Central memory CD8-positive, alpha-beta T cell (primary cell): ENCODE measurements at regions not wholly inside any gene's neighbourhood (a gene's known extent, or its start where the extent isn't known, plus 50 kb on each side); places are given as distances from the start of the nearest gene placed in this dataset.

Experiments used
- ATAC-seq: fragments of 150-1000 bp; cut with Tn5 transposase; replicated peaks from 2 replicates; pipeline ENCODE4 v1.10.0; 2022; ENCODE audit warnings: mild to moderate bottlenecking, moderate FRiP score, moderate number of reproducible peaks; ENCODE audit not compliant: poor library complexity, severe bottlenecking; ENCODE audit errors: extremely low read depth
- DNase-seq, 2 donors: peaks; one replicate each; pipeline ENCODE4 v3.0.0; 2021; ENCODE audit warnings: low spot score in 2 of 2
- H3K27ac Mint-ChIP-seq: one replicate; pipeline ENCODE4 v1.8.0; 2022; ENCODE audit warnings: low read depth, mild to moderate bottlenecking, moderate library complexity, mixed read lengths
- H3K27me3 Mint-ChIP-seq: one replicate; pipeline ENCODE4 v1.8.0; 2022; ENCODE audit warnings: mixed read lengths
- H3K36me3 Mint-ChIP-seq: one replicate; pipeline ENCODE4 v1.8.0; 2022; ENCODE audit warnings: mild to moderate bottlenecking, moderate library complexity, mixed read lengths; ENCODE audit not compliant: insufficient read depth
- H3K4me1 Mint-ChIP-seq: one replicate; pipeline ENCODE4 v1.8.0; 2022; ENCODE audit warnings: mixed read lengths
- H3K4me3 Mint-ChIP-seq: one replicate; pipeline ENCODE4 v1.8.0; 2022; ENCODE audit warnings: mild to moderate bottlenecking, moderate library complexity, mixed read lengths
- H3K9me3 Mint-ChIP-seq: one replicate; pipeline ENCODE4 v1.8.0; 2022; ENCODE audit warnings: mixed read lengths

GRCh38 chr6:12440981-12441380 lies 150.8 kb downstream of the EDN1 start:
- Mint-ChIP-seq H3K27ac (no peak overlapping the region), H3K4me3 (no peak overlapping the region), H3K27me3 (peaks cover 10% of the 10 kb centered on the region), H3K4me1 (no peaks in the 10 kb centered on the region), H3K9me3 (no peaks in the 10 kb centered on the region), H3K36me3 (no peaks in the 10 kb centered on the region)
- DNase-seq (no peak), ATAC-seq (no peak)

GRCh38 chr6:12442455-12442854 lies 152.3 kb downstream of the EDN1 start:
- Mint-ChIP-seq H3K27ac (no peak overlapping the region), H3K27me3 (peaks cover 24% of the 10 kb centered on the region), H3K9me3 (no peaks in the 10 kb centered on the region), H3K4me1 (no peaks in the 10 kb centered on the region), H3K4me3 (no peak overlapping the region), H3K36me3 (no peaks in the 10 kb centered on the region)
- DNase-seq, result no peak
- ATAC-seq, result no peak

- ATAC-seq (no peak), DNase-seq (no peak)
- Mint-ChIP-seq H3K4me1 (no peaks in the 10 kb centered on the region), H3K4me3 (no peak overlapping the region), H3K27ac (no peak overlapping the region), H3K27me3 (peaks cover 24% of the 10 kb centered on the region), H3K9me3 (peaks cover 5% of the 10 kb centered on the region), H3K36me3 (no peaks in the 10 kb centered on the region)
These were observed 156.2 kb downstream of the EDN1 start for GRCh38 chr6:12446394-12446793.

GRCh38 chr6:12449447-12449846 lies 159.3 kb downstream of the EDN1 start:
- no peak for ATAC-seq
- no peak for DNase-seq
- H3K27ac Mint-ChIP-seq, result no peak overlapping the region
- H3K36me3 Mint-ChIP-seq, result no peaks in the 10 kb centered on the region
- H3K27me3 Mint-ChIP-seq, result peaks cover 15% of the 10 kb centered on the region
- H3K4me1 Mint-ChIP-seq, result no peaks in the 10 kb centered on the region
- H3K4me3 Mint-ChIP-seq, result no peak overlapping the region
- H3K9me3 Mint-ChIP-seq, result peaks cover 21% of the 10 kb centered on the region

- ATAC-seq (no peak), DNase-seq (no peak)
- Mint-ChIP-seq H3K9me3 (peaks cover 27% of the 10 kb centered on the region), H3K27ac (no peak overlapping the region), H3K4me1 (no peaks in the 10 kb centered on the region), H3K36me3 (no peaks in the 10 kb centered on the region), H3K4me3 (no peak overlapping the region), H3K27me3 (peaks cover 14% of the 10 kb centered on the region)
These were observed 160.3 kb downstream of the EDN1 start for GRCh38 chr6:12450467-12450866.

- Mint-ChIP-seq H3K9me3 (peaks cover 21% of the 10 kb centered on the region), H3K27me3 (no peaks in the 10 kb centered on the region), H3K4me3 (no peak overlapping the region), H3K36me3 (no peaks in the 10 kb centered on the region), H3K27ac (no peak overlapping the region), H3K4me1 (no peaks in the 10 kb centered on the region)
- no peak for ATAC-seq
- no peak for DNase-seq
These were observed 166.2 kb downstream of the EDN1 start for GRCh38 chr6:12456343-12456742.

GRCh38 chr6:12457094-12457493 lies 166.9 kb downstream of the EDN1 start:
- no peak overlapping the region for H3K27ac Mint-ChIP-seq
- H3K4me1 Mint-ChIP-seq, result no peaks in the 10 kb centered on the region
- peaks cover 16% of the 10 kb centered on the region for H3K9me3 Mint-ChIP-seq
- H3K36me3 Mint-ChIP-seq, result no peaks in the 10 kb centered on the region
- no peak overlapping the region for H3K4me3 Mint-ChIP-seq
- no peak for DNase-seq
- no peak for ATAC-seq
- no peaks in the 10 kb centered on the region for H3K27me3 Mint-ChIP-seq

GRCh38 chr6:12458558-12458957 lies 168.4 kb downstream of the EDN1 start:
- ATAC-seq, result no peak
- no peaks in the 10 kb centered on the region for H3K4me1 Mint-ChIP-seq
- H3K27ac Mint-ChIP-seq, result no peak overlapping the region
- H3K27me3 Mint-ChIP-seq, result no peaks in the 10 kb centered on the region
- H3K4me3 Mint-ChIP-seq, result no peak overlapping the region
- peaks cover 11% of the 10 kb centered on the region for H3K9me3 Mint-ChIP-seq
- no peaks in the 10 kb centered on the region for H3K36me3 Mint-ChIP-seq
- DNase-seq, result no peak

- H3K27me3 Mint-ChIP-seq, result no peaks in the 10 kb centered on the region
- ATAC-seq, result no peak
- no peaks in the 10 kb centered on the region for H3K36me3 Mint-ChIP-seq
- no peak overlapping the region for H3K27ac Mint-ChIP-seq
- H3K4me1 Mint-ChIP-seq, result no peaks in the 10 kb centered on the region
- no peaks in the 10 kb centered on the region for H3K9me3 Mint-ChIP-seq
- no peak for DNase-seq
- H3K4me3 Mint-ChIP-seq, result no peak overlapping the region
These were observed 169.9 kb downstream of the EDN1 start for GRCh38 chr6:12459945-12460661.

- Mint-ChIP-seq H3K9me3 (peaks cover 4% of the 10 kb centered on the region), H3K27ac (no peak overlapping the region), H3K4me1 (no peaks in the 10 kb centered on the region), H3K36me3 (no peaks in the 10 kb centered on the region), H3K4me3 (no peak overlapping the region), H3K27me3 (peaks cover 19% of the 10 kb centered on the region)
- DNase-seq (no peak), ATAC-seq (no peak)
These were observed 177.8 kb downstream of the EDN1 start for GRCh38 chr6:12467706-12468670.

- Mint-ChIP-seq H3K9me3 (peaks cover 4% of the 10 kb centered on the region), H3K27ac (no peak overlapping the region), H3K4me3 (no peak overlapping the region), H3K36me3 (no peaks in the 10 kb centered on the region), H3K4me1 (no peaks in the 10 kb centered on the region), H3K27me3 (peaks cover 19% of the 10 kb centered on the region)
- DNase-seq (no peak), ATAC-seq (no peak)
These were observed 182.5 kb downstream of the EDN1 start for GRCh38 chr6:12472601-12473038.

- DNase-seq (no peak), ATAC-seq (no peak)
- Mint-ChIP-seq H3K27me3 (peaks cover 19% of the 10 kb centered on the region), H3K36me3 (no peaks in the 10 kb centered on the region), H3K4me1 (no peaks in the 10 kb centered on the region), H3K4me3 (no peak overlapping the region), H3K9me3 (peaks cover 4% of the 10 kb centered on the region), H3K27ac (no peak overlapping the region)
These were observed 183.3 kb downstream of the EDN1 start for GRCh38 chr6:12473494-12473893.
